GM12878 (cell line): ENCODE measurements at regions not wholly inside any gene's neighbourhood (a gene's known extent, or its start where the extent isn't known, plus 50 kb on each side); places are given as distances from the start of the nearest gene placed in this dataset.

Experiments
- CTCF ChIP-seq, 3 experiments: IDR thresholded peaks in 2 of 3; conservative IDR thresholded peaks in 1 of 3; 2 replicates each; pipeline ENCODE4 v1.5.1; 2011; ENCODE audit warnings: low read depth in 3 of 3, low read length in 3 of 3, mild to moderate bottlenecking in 3 of 3, control low read depth in 2 of 3, moderate library complexity in 2 of 3, inconsistent platforms in 1 of 3, mixed read lengths in 1 of 3; ENCODE audit not compliant: control insufficient read depth in 2 of 3, insufficient read depth in 1 of 3; ENCODE audit errors: extremely low read depth in 1 of 3
- EP300 ChIP-seq, 2 experiments: fragments of 150-350 bp in 1 of 2; IDR thresholded peaks; 2 replicates each; pipeline ENCODE4 v1.6.1; 2011 to 2012; ENCODE audit warnings: low read depth in 2 of 2, low read length in 2 of 2, borderline replicate concordance in 1 of 2, improper control_type of control experiment in 1 of 2, inconsistent platforms in 1 of 2; ENCODE audit not compliant: control insufficient read depth in 1 of 2
- EZH2 ChIP-seq: IDR thresholded peaks from 2 replicates; pipeline ENCODE4 v1.6.1; 2012; ENCODE audit warnings: low read depth, mild to moderate bottlenecking, control low read depth, inconsistent platforms, low read length, borderline replicate concordance; ENCODE audit not compliant: control insufficient read depth
- MEF2A ChIP-seq: IDR thresholded peaks from 2 replicates; pipeline ENCODE4 v1.6.1; 2011; ENCODE audit warnings: low read depth, mild to moderate bottlenecking, low read length, moderate library complexity; ENCODE audit not compliant: insufficient read depth
- NFXL1 ChIP-seq: fragments of 450-650 bp; IDR thresholded peaks from 2 replicates; pipeline ENCODE4 v1.6.1; 2017; ENCODE audit warnings: antibody characterized with exemption, mild to moderate bottlenecking, borderline replicate concordance
- NR2C2 ChIP-seq: IDR thresholded peaks from 2 replicates; pipeline ENCODE4 v1.6.1; 2011; ENCODE audit warnings: borderline replicate concordance, low read depth; ENCODE audit not compliant: control insufficient read depth, insufficient read length
- RAD21 ChIP-seq: IDR thresholded peaks from 2 replicates; pipeline ENCODE4 v1.6.1; 2011; ENCODE audit warnings: mild to moderate bottlenecking, low read depth, low read length, moderate library complexity; ENCODE audit not compliant: insufficient read depth
- ZNF274 ChIP-seq: IDR thresholded peaks from one replicate; pipeline ENCODE4 v1.8.0; 2011; ENCODE audit not compliant: insufficient read length, insufficient read depth
- ZSCAN29 ChIP-seq: fragments of 450-650 bp; IDR thresholded peaks from 2 replicates; pipeline ENCODE4 v1.6.1; 2017; ENCODE audit warnings: mild to moderate bottlenecking, moderate library complexity

GRCh38 chr12:73057428-73057827, 785.3 kb downstream of the TRHDE start:
- no peak for TF ChIP-seq CTCF (IDR thresholded peaks at IDR 0.05 in 2 of 3, conservative IDR thresholded peaks at IDR 0.05 in 1 of 3; ENCODE audit: control insufficient read depth in 2 of 3, extremely low read depth in 1 of 3, insufficient read depth in 1 of 3, low read depth in 3 of 3, low read length in 3 of 3)
- no peak for TF ChIP-seq RAD21
- no peak for TF ChIP-seq EP300 (IDR thresholded peaks at IDR 0.05; ENCODE audit: borderline replicate concordance in 1 of 2, control insufficient read depth in 1 of 2, low read depth in 2 of 2, low read length in 2 of 2)
- no peak for TF ChIP-seq NFXL1
- no peak for TF ChIP-seq EZH2
- TF ChIP-seq NR2C2: no peak
- TF ChIP-seq ZSCAN29: no peak
- no peak for TF ChIP-seq MEF2A
- TF ChIP-seq ZNF274: no peak
